Neutrophil (primary cell): ENCODE measurements at regions not wholly inside any gene's neighbourhood (a gene's known extent, or its start where the extent isn't known, plus 50 kb on each side); places are given as distances from the start of the nearest gene placed in this dataset.

Experiments
- H3K27ac ChIP-seq: fragments of 200-600 bp; sonication (generic); 2 replicates; pipeline ENCODE4 v1.5.1; 2016; ENCODE audit warnings: mild to moderate bottlenecking, moderate library complexity
- H3K27me3 ChIP-seq: fragments of 200-600 bp; sonication (generic); 2 replicates; pipeline ENCODE4 v1.6.0; 2016; ENCODE audit warnings: mild to moderate bottlenecking
- H3K36me3 ChIP-seq: fragments of 200-600 bp; sonication (generic); 2 replicates; pipeline ENCODE4 v1.5.1; 2017
- H3K4me1 ChIP-seq, 2 experiments: fragments of 200-600 bp in 1 of 2; sonication (generic) in 1 of 2; 1 replicate in 1 of 2; 2 replicates in 1 of 2; pipeline versions ENCODE4 v1.5.1 to v1.6.1; 2013 to 2016; ENCODE audit warnings: low read depth in 1 of 2, low read length in 1 of 2, mild to moderate bottlenecking in 1 of 2, moderate library complexity in 1 of 2; ENCODE audit not compliant: control insufficient read depth in 1 of 2, insufficient read depth in 1 of 2
- H3K4me3 ChIP-seq, 2 experiments: fragments of 200-600 bp in 1 of 2; sonication (generic) in 1 of 2; 1 replicate in 1 of 2; 2 replicates in 1 of 2; pipeline ENCODE4 v1.5.1; 2013 to 2016; ENCODE audit warnings: low read depth in 1 of 2, low read length in 1 of 2, mild to moderate bottlenecking in 1 of 2, moderate library complexity in 1 of 2
- H3K9me3 ChIP-seq: fragments of 200-600 bp; sonication (generic); 2 replicates; pipeline ENCODE4 v1.5.1; 2016
- CTCF ChIP-seq: fragments of 200-600 bp; sonication (generic); IDR thresholded peaks from 2 replicates; pipeline ENCODE4 v1.5.1; 2016; ENCODE audit warnings: antibody characterized with exemption

DNA sequence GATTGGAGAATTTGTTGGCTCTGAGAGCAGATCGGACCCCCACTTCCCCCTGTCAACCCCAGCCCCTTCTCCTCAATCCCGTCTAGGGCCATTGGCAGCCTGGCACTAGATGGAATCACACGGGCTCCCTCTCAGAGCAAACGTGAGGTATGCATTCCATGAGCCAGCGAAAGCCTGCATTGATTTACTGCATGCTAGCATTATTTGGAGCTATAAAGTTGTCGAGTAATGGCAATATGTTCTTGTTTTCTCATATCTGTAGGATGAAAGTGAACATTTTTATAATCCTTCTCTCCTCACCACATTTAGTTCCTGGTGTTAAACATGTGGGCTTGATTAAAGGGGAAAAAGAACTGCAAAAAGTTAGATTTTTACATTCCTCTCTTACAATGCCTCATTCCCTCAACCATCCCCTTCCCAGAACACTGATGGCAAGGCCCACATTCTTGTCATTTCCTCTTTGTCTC, 159.2 kb downstream of the SPRY1 start:
- TF ChIP-seq CTCF = no peak
- no peaks in the 10 kb centered on the region for H3K27me3 ChIP-seq
- peaks cover 9 to 16% of the 10 kb centered on the region in 2 experiments for H3K4me1 ChIP-seq
- no peak overlapping the region for H3K4me3 ChIP-seq
- no peaks in the 10 kb centered on the region for H3K9me3 ChIP-seq
- no peaks in the 10 kb centered on the region for H3K36me3 ChIP-seq
- H3K27ac ChIP-seq = no peak overlapping the region

DNA sequence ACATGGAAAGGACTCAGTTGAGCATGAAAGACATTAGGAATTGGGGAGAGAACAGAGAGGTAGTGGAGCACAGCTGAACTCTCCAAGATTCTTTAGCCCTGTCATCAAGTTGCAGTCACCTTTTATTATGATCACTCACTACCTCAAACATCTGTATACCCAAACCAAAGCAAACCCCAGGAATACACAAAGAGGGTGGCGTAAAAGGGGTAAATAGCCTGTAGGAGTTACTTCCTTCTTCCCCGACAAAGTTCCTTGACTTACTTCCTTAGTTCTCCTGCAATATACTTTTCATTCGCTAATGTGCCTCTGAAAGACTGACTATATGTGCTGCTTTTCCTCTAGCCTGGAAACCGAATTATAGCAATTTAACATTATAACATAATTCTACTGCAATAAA, 159.9 kb downstream of the SPRY1 start:
- no peak for TF ChIP-seq CTCF
- no peak overlapping the region for H3K27ac ChIP-seq
- H3K36me3 ChIP-seq = no peaks in the 10 kb centered on the region
- H3K27me3 ChIP-seq = no peaks in the 10 kb centered on the region
- H3K4me1 ChIP-seq = peaks cover 9 to 16% of the 10 kb centered on the region in 2 experiments
- H3K9me3 ChIP-seq = no peaks in the 10 kb centered on the region
- H3K4me3 ChIP-seq = no peak overlapping the region

DNA sequence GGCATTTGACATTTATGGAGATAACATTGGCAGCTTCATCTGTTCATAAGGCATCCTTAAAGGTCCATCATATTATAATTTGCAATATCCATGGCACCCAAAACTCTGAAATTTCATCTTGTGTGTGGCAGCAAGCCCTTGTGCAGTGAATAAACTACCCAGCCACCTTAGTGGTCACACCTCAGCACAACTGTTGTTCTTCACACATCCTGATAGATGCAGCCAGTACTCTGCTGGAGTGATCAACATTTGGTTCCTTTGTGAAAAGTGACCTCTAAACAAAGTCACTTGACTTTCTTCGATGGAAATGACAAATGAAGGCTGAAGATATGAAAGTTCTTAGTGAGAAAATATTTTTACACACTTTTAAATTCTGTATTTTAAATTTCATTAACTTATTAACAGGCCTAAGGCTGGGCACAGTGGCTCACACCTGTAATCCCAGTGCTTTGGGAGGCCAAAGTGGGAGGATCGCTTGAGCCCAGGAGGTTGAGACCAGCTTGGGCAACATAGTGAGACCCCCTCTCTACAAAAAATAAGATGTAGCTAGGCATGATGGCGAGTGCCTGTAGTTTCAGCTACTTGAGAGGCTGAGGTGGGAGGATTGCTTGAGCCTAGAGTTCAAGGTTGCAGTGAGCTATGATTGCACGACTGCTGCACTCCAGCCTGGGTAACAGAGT, 161.4 kb downstream of the SPRY1 start:
- TF ChIP-seq CTCF = no peak
- no peaks in the 10 kb centered on the region for H3K36me3 ChIP-seq
- no peaks in the 10 kb centered on the region for H3K27me3 ChIP-seq
- no peak overlapping the region for H3K4me3 ChIP-seq
- H3K27ac ChIP-seq = no peak overlapping the region
- no peaks in the 10 kb centered on the region for H3K9me3 ChIP-seq
- peaks cover 9 to 16% of the 10 kb centered on the region in 2 experiments for H3K4me1 ChIP-seq

- no peak for TF ChIP-seq CTCF
- Histone ChIP-seq H3K4me1 (peaks cover 9 to 16% of the 10 kb centered on the region in 2 experiments), H3K36me3 (no peaks in the 10 kb centered on the region), H3K4me3 (no peak overlapping the region), H3K27me3 (no peaks in the 10 kb centered on the region), H3K27ac (no peak overlapping the region), H3K9me3 (no peaks in the 10 kb centered on the region)
Observed at GRCh38 chr4:123558865-123559264, 162.3 kb downstream of the SPRY1 start.

GRCh38 chr4:123559955-123560871, 163.6 kb downstream of the SPRY1 start:
- TF ChIP-seq CTCF = no peak
- Histone ChIP-seq H3K9me3 (no peaks in the 10 kb centered on the region), H3K36me3 (no peaks in the 10 kb centered on the region), H3K27ac (no peak overlapping the region), H3K27me3 (no peaks in the 10 kb centered on the region), H3K4me3 (no peak overlapping the region), H3K4me1 (peaks cover 5 to 12% of the 10 kb centered on the region in 2 experiments)
